SK-N-MC (cell line): ENCODE measurements at regions not wholly inside any gene's neighbourhood (a gene's known extent, or its start where the extent isn't known, plus 50 kb on each side); places are given as distances from the start of the nearest gene placed in this dataset.

Source experiments
- DNase-seq: peaks from one replicate; pipeline ENCODE4 v3.0.0-alpha.2; 2011; ENCODE audit warnings: low read depth, low spot score
- H3K27ac ChIP-seq: fragments of 200-600 bp; sonication (generic); 2 replicates; pipeline ENCODE4 v1.5.1; 2016; ENCODE audit warnings: mixed run types
- H3K36me3 ChIP-seq: fragments of 200-600 bp; sonication (generic); 2 replicates; pipeline ENCODE4 v1.6.1; 2017; ENCODE audit warnings: antibody characterized with exemption, low read length, mixed read lengths; ENCODE audit not compliant: insufficient read depth
- H3K4me3 ChIP-seq: fragments of 200-600 bp; sonication (generic); 2 replicates; pipeline ENCODE4 v1.5.1; 2016
- H3K9ac ChIP-seq: fragments of 200-600 bp; sonication (generic); 2 replicates; pipeline ENCODE4 v1.8.0; 2017; ENCODE audit warnings: mixed run types, mixed read lengths; ENCODE audit not compliant: insufficient read length
- H3K9me3 ChIP-seq: fragments of 200-600 bp; sonication (generic); 2 replicates; pipeline ENCODE4 v1.6.1; 2017; ENCODE audit warnings: low read depth, mild to moderate bottlenecking, antibody characterized with exemption, low read length, moderate library complexity, mixed read lengths
- EZH2 ChIP-seq: fragments of 200-600 bp; sonication (generic); IDR thresholded peaks from one replicate; pipeline ENCODE4 v1.6.1; 2017; ENCODE audit warnings: antibody characterized with exemption
- FOXP2 ChIP-seq: optimal IDR thresholded peaks from 2 replicates; pipeline ENCODE3; 2011; ENCODE audit warnings: mild to moderate bottlenecking, moderate library complexity; ENCODE audit not compliant: insufficient read depth; ENCODE audit errors: extremely low read length, control extremely low read depth
- POLR2AphosphoS5 ChIP-seq: IDR thresholded peaks from 2 replicates; pipeline ENCODE4 v1.6.1; 2012; ENCODE audit warnings: mild to moderate bottlenecking, low read depth, low read length, borderline replicate concordance

DNA sequence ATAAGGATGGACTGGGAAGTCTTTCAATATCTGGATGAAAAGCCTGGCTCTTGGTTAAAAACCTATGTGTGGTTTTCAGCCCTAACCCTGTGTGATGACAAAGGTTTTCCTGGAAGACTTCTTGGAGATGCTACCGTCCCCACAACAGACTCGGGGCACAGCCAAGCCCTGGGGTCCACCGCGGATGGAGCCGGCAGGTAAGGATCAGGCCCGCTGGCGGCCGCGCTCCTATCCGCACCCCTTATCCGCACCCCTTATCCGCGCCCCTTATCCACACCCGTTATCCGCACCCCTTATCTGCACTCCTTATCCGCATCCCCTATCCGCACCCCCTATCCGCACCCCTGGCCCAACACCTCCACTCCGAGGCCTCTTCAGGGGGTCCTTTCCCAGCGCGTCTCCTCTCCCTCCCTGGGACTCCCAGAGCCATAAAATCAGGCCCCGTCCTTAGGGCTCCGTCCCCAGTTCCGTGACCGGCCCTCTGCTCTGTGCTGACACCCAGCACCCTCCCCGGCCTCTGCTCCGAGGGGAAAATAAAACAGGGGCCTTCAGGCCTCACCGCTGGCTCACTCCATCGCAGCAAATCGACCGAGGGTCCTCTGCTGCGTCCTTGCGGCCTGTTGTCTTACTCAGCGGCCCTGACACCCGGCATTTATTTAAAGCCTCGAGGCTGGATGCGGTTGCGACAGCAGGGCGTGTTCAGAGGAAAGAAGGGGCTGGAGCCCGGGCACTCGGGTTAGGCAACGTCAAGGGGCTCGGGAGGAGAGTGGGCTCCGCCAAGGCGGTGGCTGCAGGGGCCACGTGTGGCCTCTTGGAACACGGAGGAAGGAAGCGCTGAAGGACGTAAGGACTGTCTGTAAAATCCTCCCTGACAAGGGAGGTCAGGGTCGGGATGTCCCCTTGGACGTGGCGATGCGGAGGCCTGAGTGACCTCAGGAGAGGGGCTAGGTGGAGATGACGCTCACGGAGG is 215.1 kb upstream of the ADARB2 start:
- H3K27ac ChIP-seq = no peak overlapping the region
- no peak for TF ChIP-seq POLR2AphosphoS5
- no peak for TF ChIP-seq EZH2
- no peak for TF ChIP-seq FOXP2
- H3K9me3 ChIP-seq = no peaks in the 10 kb centered on the region
- no peak overlapping the region for H3K9ac ChIP-seq
- no peak overlapping the region for H3K4me3 ChIP-seq
- H3K36me3 ChIP-seq = no peaks in the 10 kb centered on the region
- no peak for DNase-seq

DNA sequence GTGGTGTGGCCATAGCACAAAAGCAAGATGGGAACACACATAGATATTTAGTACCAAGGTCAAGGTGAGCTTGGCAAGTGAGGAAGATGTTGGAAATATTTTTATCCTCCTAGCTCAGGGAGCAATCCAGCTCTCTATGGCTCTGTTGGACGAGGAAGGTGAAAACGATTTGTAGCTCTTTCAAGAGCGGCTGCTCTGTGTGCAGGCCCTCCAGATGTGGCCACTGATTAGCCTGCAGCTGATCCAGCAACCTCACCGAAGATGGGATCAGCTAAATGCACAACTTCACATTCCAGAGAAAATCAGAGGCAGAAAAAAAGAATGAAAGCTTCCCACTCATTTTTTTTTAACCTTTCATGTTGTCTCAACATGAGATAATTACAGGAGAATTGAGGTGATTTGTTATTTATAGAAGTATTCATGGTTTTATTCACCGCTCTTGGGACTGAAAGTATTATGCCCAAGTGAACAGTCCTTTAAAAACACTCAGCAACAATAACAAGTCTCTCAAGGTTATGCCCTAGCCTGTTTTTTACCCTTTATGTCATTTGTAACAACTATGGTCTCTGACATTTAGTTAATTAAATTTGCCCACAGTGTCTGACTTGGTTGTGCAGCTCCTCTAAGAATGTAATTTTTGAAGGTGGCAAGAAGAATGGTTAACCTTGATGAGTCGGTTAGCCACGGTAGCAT is 213.6 kb upstream of the ADARB2 start:
- Histone ChIP-seq H3K4me3 (no peak overlapping the region), H3K27ac (no peak overlapping the region), H3K9ac (no peak overlapping the region), H3K9me3 (no peaks in the 10 kb centered on the region), H3K36me3 (no peaks in the 10 kb centered on the region)
- no peak for TF ChIP-seq FOXP2
- TF ChIP-seq POLR2AphosphoS5 = no peak
- TF ChIP-seq EZH2 = no peak
- no peak for DNase-seq

DNA sequence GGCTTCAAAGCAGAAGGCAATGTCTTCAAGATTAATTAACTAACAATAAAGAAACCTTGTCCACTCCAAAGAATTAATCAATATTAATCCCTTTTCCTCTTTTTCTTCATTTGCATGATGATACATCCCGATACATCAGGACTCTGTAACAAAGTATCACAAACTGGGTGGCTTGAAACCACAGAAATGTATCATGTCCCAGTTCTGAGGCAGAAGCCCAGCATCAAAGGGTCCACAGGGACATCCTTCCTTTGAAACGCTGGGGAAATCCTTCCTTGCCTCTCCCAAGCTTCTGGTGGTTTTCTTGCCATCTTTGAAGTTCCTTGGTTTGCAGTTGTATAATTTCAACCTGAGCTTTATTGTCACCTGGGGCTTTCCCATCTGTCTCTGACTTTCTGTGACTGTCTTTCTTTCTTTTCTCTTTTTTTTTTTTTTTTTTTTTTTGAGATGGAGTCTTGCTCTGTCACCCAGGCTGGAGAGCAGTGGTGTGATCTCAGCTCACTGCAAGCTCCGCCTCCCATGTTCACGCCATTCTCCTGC is 210.2 kb upstream of the ADARB2 start:
- H3K9me3 ChIP-seq = no peaks in the 10 kb centered on the region
- H3K36me3 ChIP-seq = no peaks in the 10 kb centered on the region
- no peak overlapping the region for H3K27ac ChIP-seq
- no peak for TF ChIP-seq POLR2AphosphoS5
- TF ChIP-seq EZH2 = no peak
- TF ChIP-seq FOXP2 = no peak
- H3K9ac ChIP-seq = no peak overlapping the region
- no peak for DNase-seq
- H3K4me3 ChIP-seq = no peak overlapping the region

DNA sequence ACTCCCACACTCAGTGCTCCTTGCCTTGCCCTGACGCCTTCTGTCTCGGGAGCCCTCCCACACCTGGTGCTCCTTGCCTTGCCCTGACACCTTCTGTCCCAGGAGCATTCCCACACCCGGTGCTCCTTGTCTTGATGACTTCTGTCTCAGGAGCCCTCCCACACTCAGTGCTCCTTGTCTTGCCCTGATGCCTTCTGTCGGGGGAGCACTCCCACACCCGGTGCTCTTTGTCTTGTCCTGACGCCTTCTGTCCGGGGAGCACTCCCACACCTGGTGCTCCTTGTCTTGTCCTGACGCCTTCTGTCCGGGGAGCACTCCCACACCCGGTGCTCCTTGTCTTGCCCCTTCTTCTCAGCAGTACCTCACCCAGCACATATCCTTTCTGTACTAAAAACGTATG is 207.2 kb upstream of the ADARB2 start:
- no peak overlapping the region for H3K4me3 ChIP-seq
- H3K36me3 ChIP-seq = no peaks in the 10 kb centered on the region
- no peak for DNase-seq
- TF ChIP-seq FOXP2 = no peak
- TF ChIP-seq EZH2 = no peak
- no peak for TF ChIP-seq POLR2AphosphoS5
- no peaks in the 10 kb centered on the region for H3K9me3 ChIP-seq
- H3K9ac ChIP-seq = no peak overlapping the region
- H3K27ac ChIP-seq = no peak overlapping the region

DNA sequence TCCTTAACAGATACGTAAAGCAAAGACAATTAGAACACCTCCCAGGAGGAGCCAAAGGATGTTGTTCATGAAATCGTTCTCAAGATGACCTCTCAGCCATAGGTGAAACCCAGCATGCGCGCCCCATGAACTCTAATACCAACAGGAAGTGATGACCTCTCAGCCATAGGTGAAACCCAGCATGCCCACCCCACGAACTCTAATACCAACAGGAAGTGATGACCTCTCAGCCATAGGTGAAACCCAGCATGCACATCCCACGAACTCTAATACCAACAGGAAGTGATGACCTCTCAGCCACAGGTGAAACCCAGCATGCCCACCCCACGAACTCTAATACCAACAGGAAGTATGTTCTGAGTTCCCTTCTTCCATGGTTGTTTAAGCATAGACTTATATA is 205.2 kb upstream of the ADARB2 start:
- Histone ChIP-seq H3K9me3 (no peaks in the 10 kb centered on the region), H3K4me3 (no peak overlapping the region), H3K9ac (no peak overlapping the region), H3K36me3 (no peaks in the 10 kb centered on the region), H3K27ac (no peak overlapping the region)
- no peak for TF ChIP-seq POLR2AphosphoS5
- no peak for TF ChIP-seq EZH2
- no peak for TF ChIP-seq FOXP2
- DNase-seq = no peak

DNA sequence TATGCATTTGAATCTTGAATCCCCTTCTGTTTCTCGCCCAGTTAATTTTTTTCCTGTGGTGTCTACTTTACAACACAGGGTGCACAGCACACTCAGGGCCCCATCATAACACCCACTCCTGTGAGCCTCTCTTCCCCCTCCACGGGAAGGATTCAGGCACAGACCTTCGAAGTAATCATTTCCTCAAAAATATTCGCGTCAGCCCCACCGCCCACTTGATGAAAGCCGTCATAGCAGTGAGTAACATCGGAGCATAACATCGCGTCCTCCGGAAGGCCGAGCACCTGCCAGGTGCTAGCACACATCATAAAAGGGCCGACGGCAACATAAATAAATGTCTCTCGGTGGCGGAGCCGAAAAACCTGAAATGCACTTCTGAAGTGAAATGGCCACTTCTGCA is 201.7 kb upstream of the ADARB2 start:
- TF ChIP-seq EZH2 = no peak
- TF ChIP-seq FOXP2 = no peak
- TF ChIP-seq POLR2AphosphoS5 = no peak
- DNase-seq = no peak
- H3K36me3 ChIP-seq = no peaks in the 10 kb centered on the region
- H3K9me3 ChIP-seq = no peaks in the 10 kb centered on the region
- H3K27ac ChIP-seq = no peak overlapping the region
- H3K4me3 ChIP-seq = no peak overlapping the region
- no peak overlapping the region for H3K9ac ChIP-seq

DNA sequence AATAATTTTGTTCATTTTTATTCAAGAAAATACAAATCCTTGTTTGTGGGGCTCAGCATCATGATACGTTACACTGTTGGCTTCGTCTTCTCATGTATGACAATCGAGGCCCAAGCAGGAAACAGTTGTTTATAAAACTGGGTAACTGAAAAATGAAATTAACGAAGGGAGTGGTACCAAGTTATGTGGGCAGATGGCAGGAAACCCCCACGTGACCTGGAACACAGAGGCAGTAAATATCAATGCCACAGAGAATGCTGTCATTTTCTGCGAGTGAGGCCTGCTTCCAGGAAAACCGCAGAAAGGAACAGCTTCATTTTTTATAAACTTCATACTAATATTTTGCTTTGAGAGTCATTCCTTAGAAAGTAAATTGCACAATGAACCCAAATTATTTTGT is 201.0 kb upstream of the ADARB2 start:
- TF ChIP-seq EZH2 (no peak), POLR2AphosphoS5 (no peak), FOXP2 (no peak)
- Histone ChIP-seq H3K27ac (no peak overlapping the region), H3K9me3 (no peaks in the 10 kb centered on the region), H3K9ac (no peak overlapping the region), H3K36me3 (no peaks in the 10 kb centered on the region), H3K4me3 (no peak overlapping the region)
- no peak for DNase-seq

DNA sequence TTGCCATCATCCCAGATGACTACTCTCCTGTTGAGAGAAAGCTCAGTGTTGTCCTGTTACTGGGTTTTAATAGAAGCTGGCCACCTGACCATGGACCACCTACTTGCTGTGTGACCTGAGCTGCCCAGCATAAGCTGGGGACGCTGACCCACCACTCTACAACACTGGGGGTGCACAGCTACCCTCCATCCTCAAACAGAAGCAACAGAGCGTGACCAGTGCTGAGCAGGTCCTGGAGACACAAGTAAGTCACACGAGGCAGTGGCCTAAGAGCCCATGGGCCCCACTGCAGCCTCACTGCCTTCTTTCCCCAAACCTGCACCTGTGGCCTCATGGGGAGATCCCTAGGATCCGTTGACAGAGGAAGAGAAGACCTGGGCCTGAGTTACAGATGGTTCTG is 198.6 kb upstream of the ADARB2 start:
- Histone ChIP-seq H3K9ac (no peak overlapping the region), H3K36me3 (no peaks in the 10 kb centered on the region), H3K27ac (no peak overlapping the region), H3K9me3 (no peaks in the 10 kb centered on the region), H3K4me3 (no peak overlapping the region)
- TF ChIP-seq EZH2 = no peak
- TF ChIP-seq FOXP2 = no peak
- no peak for TF ChIP-seq POLR2AphosphoS5
- no peak for DNase-seq

DNA sequence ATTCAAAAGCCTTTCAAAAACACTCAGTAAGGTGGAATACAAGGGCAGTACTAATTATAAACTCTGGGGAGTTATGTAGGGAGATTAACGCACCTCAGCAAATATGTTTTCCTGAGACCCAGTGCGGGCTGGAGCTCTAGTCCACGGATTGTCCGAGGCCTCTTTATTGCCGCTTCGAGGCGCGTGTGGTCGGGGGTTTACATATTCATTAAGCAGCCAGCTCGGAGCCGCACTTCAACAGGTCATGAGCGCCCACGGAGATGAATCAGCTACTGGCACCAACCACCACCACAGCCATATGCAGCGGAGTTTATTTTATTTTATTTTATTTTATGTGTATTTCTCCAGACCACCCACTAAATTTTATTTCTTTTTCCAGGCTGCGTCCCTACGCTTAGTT is 195.9 kb upstream of the ADARB2 start:
- no peak for DNase-seq
- Histone ChIP-seq H3K27ac (no peak overlapping the region), H3K9ac (no peak overlapping the region), H3K36me3 (no peaks in the 10 kb centered on the region), H3K4me3 (no peak overlapping the region), H3K9me3 (no peaks in the 10 kb centered on the region)
- TF ChIP-seq EZH2 (no peak), FOXP2 (no peak), POLR2AphosphoS5 (no peak)
